Neuronal stem cell (in vitro differentiated cells): ENCODE measurements at regions not wholly inside any gene's neighbourhood (a gene's known extent, or its start where the extent isn't known, plus 50 kb on each side); places are given as distances from the start of the nearest gene placed in this dataset.

Experiments
- DNase-seq: peaks from one replicate; pipeline ENCODE4 v3.0.0-alpha.2; 2013; ENCODE audit warnings: low spot score
- H2AFZ ChIP-seq: one replicate; pipeline ENCODE4 v1.6.1; 2013; ENCODE audit warnings: mild to moderate bottlenecking, low read length, inconsistent platforms
- H2AK5ac ChIP-seq: 2 replicates; pipeline ENCODE4 v1.6.1; 2013; ENCODE audit warnings: low read depth, mild to moderate bottlenecking, inconsistent platforms, low read length, moderate library complexity, mixed read lengths
- H2BK120ac ChIP-seq: 2 replicates; pipeline ENCODE4 v1.6.1; 2013; ENCODE audit warnings: low read depth, mild to moderate bottlenecking, inconsistent platforms, low read length, moderate library complexity, mixed read lengths
- H2BK12ac ChIP-seq: one replicate; pipeline ENCODE4 v1.6.1; 2013; ENCODE audit warnings: low read length, inconsistent platforms
- H2BK15ac ChIP-seq: 2 replicates; pipeline ENCODE4 v1.6.1; 2013; ENCODE audit warnings: mild to moderate bottlenecking, low read length, inconsistent platforms, mixed read lengths
- H2BK5ac ChIP-seq: one replicate; pipeline ENCODE4 v1.6.1; 2013; ENCODE audit warnings: inconsistent platforms, mild to moderate bottlenecking, low read length, moderate library complexity
- H3K14ac ChIP-seq: one replicate; pipeline ENCODE4 v1.6.1; 2013; ENCODE audit warnings: low read length, inconsistent platforms
- H3K18ac ChIP-seq: 2 replicates; pipeline ENCODE4 v1.6.1; 2013; ENCODE audit warnings: low read length, inconsistent platforms
- H3K23ac ChIP-seq: 2 replicates; pipeline ENCODE4 v1.6.1; 2013; ENCODE audit warnings: low read depth, mild to moderate bottlenecking, mixed read lengths, low read length, inconsistent platforms; ENCODE audit not compliant: poor library complexity
- H3K27ac ChIP-seq: replicated peaks from 3 replicates; pipeline ENCODE4 v1.5.1; 2013; ENCODE audit warnings: low read length, inconsistent platforms
- H3K27me3 ChIP-seq, 3 experiments: 2 replicates each; pipeline ENCODE4 v1.6.1; 2013; ENCODE audit warnings: low read length in 3 of 3, mild to moderate bottlenecking in 2 of 3, inconsistent platforms in 1 of 3, low read depth in 1 of 3, mixed read lengths in 1 of 3, moderate library complexity in 1 of 3; ENCODE audit not compliant: control insufficient read depth in 3 of 3, insufficient read depth in 3 of 3
- H3K36me3 ChIP-seq, 2 donors: replicated peaks in 1 of 2; 2 replicates each; pipeline ENCODE4 v1.6.1; 2013; ENCODE audit warnings: low read length in 2 of 2; ENCODE audit not compliant: control insufficient read depth in 2 of 2, insufficient read depth in 2 of 2
- H3K4ac ChIP-seq: 2 replicates; pipeline ENCODE4 v1.6.1; 2013; ENCODE audit warnings: inconsistent platforms, mild to moderate bottlenecking, low read length, moderate library complexity
- H3K4me1 ChIP-seq, 2 donors: 1 replicate in 1 of 2; 2 replicates in 1 of 2; pipeline ENCODE4 v1.6.1; 2013; ENCODE audit warnings: low read length in 2 of 2, low read depth in 1 of 2; ENCODE audit not compliant: control insufficient read depth in 2 of 2, insufficient read depth in 1 of 2
- H3K4me2 ChIP-seq: one replicate; pipeline ENCODE4 v1.6.1; 2013; ENCODE audit warnings: mild to moderate bottlenecking, low read length, inconsistent platforms; ENCODE audit not compliant: insufficient read depth, poor library complexity, severe bottlenecking
- H3K4me3 ChIP-seq, 2 donors: 2 replicates each; pipeline ENCODE4 v1.5.1; 2013; ENCODE audit warnings: low read length in 2 of 2, mild to moderate bottlenecking in 2 of 2, inconsistent platforms in 1 of 2, moderate library complexity in 1 of 2
- H3K79me1 ChIP-seq: one replicate; pipeline ENCODE4 v1.6.1; 2013; ENCODE audit warnings: low read depth, mild to moderate bottlenecking, inconsistent platforms, low read length, moderate library complexity
- H3K9ac ChIP-seq: one replicate; pipeline ENCODE4 v1.6.1; 2013; ENCODE audit warnings: mild to moderate bottlenecking, low read depth, low read length, inconsistent platforms; ENCODE audit not compliant: poor library complexity
- H3K9me3 ChIP-seq, 2 donors: replicated peaks in 1 of 2; 2 replicates each; pipeline versions ENCODE3 to v1.6.1; 2013; ENCODE audit warnings: low read length in 2 of 2, mild to moderate bottlenecking in 2 of 2, inconsistent platforms in 1 of 2, low read depth in 1 of 2, mixed read lengths in 1 of 2, moderate library complexity in 1 of 2; ENCODE audit not compliant: control insufficient read depth in 2 of 2, insufficient read depth in 1 of 2
- H4K8ac ChIP-seq: one replicate; pipeline ENCODE4 v1.6.1; 2013; ENCODE audit warnings: low read depth, mild to moderate bottlenecking, inconsistent platforms, low read length, moderate library complexity
- H4K91ac ChIP-seq: one replicate; pipeline ENCODE4 v1.6.1; 2013; ENCODE audit warnings: low read length, low read depth, mild to moderate bottlenecking, inconsistent platforms; ENCODE audit not compliant: poor library complexity
- WGBS, 2 donors: extraction: QIAGEN DNeasy Blood & Tissue Kit; methylation state at CpG; one replicate each; pipeline ENCODE4 v1.1.7; 2013; ENCODE audit warnings: missing lambda C conversion rate in 2 of 2, mixed read lengths in 1 of 2; ENCODE audit not compliant: insufficient read length in 2 of 2, insufficient replicate concordance in 1 of 2; ENCODE audit errors: extremely low coverage in 2 of 2; 5-methylcytosine and 5-hydroxymethylcytosine counted together

DNA sequence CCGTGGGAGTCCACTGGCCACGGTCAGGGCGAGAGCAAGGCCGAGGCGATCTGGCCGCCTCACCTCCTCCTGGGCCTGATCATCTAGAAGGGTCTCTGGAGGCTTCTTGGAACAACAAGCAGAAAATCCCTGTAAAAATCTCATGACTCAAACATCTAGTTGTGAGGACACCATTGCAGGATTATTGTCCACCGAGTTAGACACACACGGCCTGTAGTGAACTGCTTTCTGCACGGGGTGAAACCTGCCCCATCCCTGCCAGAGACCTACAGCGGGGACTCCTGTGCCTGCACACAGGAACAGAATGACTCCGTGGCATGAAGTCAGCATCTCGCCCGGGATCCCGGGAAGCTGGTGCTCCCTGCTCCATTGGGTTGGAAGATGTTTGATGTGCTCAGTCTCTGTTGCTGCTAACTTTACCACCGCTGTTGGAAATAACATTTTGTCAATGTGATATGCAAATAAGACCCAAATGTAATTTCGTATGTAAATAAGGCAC lies 267.0 kb upstream of the TCERG1L start:
- H2BK5ac ChIP-seq: no peak overlapping the region

DNA sequence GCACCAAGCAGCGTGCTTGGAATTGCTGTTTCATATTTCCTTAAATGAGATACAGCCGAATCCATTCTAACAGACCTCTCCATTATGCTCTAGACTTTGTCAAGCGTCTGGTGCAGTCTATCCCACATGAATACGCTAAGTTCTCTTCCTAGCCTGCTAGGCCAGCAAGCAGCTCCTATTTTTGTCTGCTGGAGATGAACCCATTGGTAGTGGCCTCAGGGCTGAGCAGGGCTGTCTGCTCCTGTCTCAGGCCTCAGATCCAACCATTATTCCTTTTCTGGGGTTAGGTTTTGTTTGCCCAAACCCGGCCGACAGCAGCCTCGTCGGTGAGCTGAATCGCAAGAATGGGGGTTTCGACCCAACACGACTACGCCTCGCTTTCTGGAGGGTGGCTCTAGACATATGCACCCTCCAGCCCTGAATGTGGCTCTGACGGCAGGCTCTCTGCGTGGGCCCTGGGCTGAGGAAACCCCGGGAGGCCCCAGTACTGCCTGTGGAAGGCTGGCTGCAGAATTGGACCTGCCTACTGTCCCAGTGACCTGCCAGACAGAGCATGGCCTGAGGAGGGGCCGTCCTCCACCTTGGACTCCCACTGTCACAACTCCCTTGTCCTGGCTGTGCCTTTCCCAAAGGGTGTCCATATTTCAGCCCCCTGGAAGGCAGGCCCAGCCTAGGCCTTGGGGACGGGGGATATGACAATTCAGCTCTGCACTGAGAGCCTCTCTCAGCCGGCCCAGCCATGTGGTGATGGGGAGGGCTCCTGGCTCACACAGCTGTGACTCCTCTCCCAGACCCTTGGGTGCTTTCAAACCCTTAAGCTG lies 267.9 kb upstream of the TCERG1L start:
- no peak overlapping the region for H2BK5ac ChIP-seq
- no peak overlapping the region for H3K4me3 ChIP-seq
- no peak overlapping the region for H4K91ac ChIP-seq
- peak overlapping the region; percentile 57 for H3K18ac ChIP-seq
- peaks cover 2% of the 10 kb centered on the region for H3K79me1 ChIP-seq
- H3K4me2 ChIP-seq: no peak overlapping the region
- peak overlapping the region; percentile 22 for H2AK5ac ChIP-seq
- H3K14ac ChIP-seq: no peak overlapping the region
- no peak for DNase-seq
- no peak overlapping the region for H4K8ac ChIP-seq
- H2BK15ac ChIP-seq: no peak overlapping the region
- peaks cover 0 to 1% of the 10 kb centered on the region in 2 donors for H3K4me1 ChIP-seq
- H2AFZ ChIP-seq: no peak overlapping the region
- no peak overlapping the region for H2BK120ac ChIP-seq
- H3K23ac ChIP-seq: no peak overlapping the region
- H3K27me3 ChIP-seq: no peaks in the 10 kb centered on the region
- no peaks in the 10 kb centered on the region for H3K36me3 ChIP-seq
- no peak overlapping the region for H3K4ac ChIP-seq
- no peak overlapping the region for H3K27ac ChIP-seq
- H3K9me3 ChIP-seq: no peaks in the 10 kb centered on the region
- no peak overlapping the region for H3K9ac ChIP-seq
- H2BK12ac ChIP-seq: no peak overlapping the region
- WGBS, 2 donors: no CpG with 5 or more reads among the region's 19 CpGs

More for the DNA sequence above, 267.0 kb upstream of the TCERG1L start:
- Histone ChIP-seq H2AK5ac (no peak overlapping the region), H4K8ac (no peak overlapping the region), H2BK12ac (no peak overlapping the region), H3K18ac (peak overlapping the region; percentile 84), H3K36me3 (no peaks in the 10 kb centered on the region), H3K27ac (no peak overlapping the region), H3K9ac (no peak overlapping the region), H3K4me1 (peaks cover 0 to 1% of the 10 kb centered on the region in 2 donors), H4K91ac (no peak overlapping the region), H3K23ac (no peak overlapping the region), H3K4me2 (no peak overlapping the region), H3K14ac (no peak overlapping the region), H3K4ac (no peak overlapping the region), H3K9me3 (no peaks in the 10 kb centered on the region), H2BK120ac (no peak overlapping the region), H3K79me1 (peaks cover 2% of the 10 kb centered on the region), H2AFZ (no peak overlapping the region), H3K4me3 (no peak overlapping the region), H2BK15ac (no peak overlapping the region), H3K27me3 (no peaks in the 10 kb centered on the region)
- no CpG with 5 or more reads among the region's 16 CpGs for WGBS, 2 donors
- DNase-seq: no peak

DNA sequence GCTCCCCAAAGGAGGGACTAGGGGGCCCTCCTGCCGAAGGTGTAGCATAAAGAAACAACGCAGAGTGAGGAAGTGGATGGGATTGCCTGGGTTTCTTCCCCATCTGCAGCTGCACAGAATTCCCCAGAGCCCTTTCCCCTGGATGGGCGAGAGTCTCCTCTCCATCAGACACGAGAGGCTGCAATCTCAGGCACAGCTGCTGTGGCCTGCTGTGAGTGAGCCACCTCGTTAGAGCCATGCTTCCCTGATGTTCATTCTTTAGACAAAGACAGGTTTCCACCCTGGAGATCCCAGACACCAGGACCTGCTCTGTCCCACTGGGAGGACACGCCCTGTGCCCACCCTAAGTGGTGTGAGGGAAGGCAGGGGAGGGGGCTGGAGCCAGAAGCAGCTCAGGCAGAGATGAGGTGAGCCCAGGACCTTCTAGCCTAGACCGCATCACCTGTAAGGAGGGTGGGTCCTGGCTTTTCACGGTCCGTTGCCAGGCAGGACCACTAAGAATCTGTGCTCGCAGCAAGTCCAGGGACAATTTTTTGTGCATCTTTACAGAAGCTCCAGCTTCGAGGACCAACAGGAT lies 268.6 kb upstream of the TCERG1L start:
- no peak overlapping the region for H3K4ac ChIP-seq
- H4K8ac ChIP-seq: no peak overlapping the region
- no peak overlapping the region for H2AFZ ChIP-seq
- no CpG with 5 or more reads among the region's 11 CpGs for WGBS, 2 donors
- no peaks in the 10 kb centered on the region for H3K36me3 ChIP-seq
- no peak overlapping the region for H3K14ac ChIP-seq
- H2BK12ac ChIP-seq: no peak overlapping the region
- no peak overlapping the region for H2AK5ac ChIP-seq
- H3K4me2 ChIP-seq: no peak overlapping the region
- no peaks in the 10 kb centered on the region for H3K9me3 ChIP-seq
- no peak overlapping the region for H3K23ac ChIP-seq
- H2BK120ac ChIP-seq: no peak overlapping the region
- no peak overlapping the region for H2BK5ac ChIP-seq
- peaks cover 0 to 1% of the 10 kb centered on the region in 2 donors for H3K4me1 ChIP-seq
- no peaks in the 10 kb centered on the region for H3K27me3 ChIP-seq
- no peak overlapping the region for H3K9ac ChIP-seq
- peaks cover 2% of the 10 kb centered on the region for H3K79me1 ChIP-seq
- no peak overlapping the region for H3K4me3 ChIP-seq
- H2BK15ac ChIP-seq: no peak overlapping the region
- DNase-seq: no peak
- H3K27ac ChIP-seq: no peak overlapping the region
- no peak overlapping the region for H3K18ac ChIP-seq
- no peak overlapping the region for H4K91ac ChIP-seq

DNA sequence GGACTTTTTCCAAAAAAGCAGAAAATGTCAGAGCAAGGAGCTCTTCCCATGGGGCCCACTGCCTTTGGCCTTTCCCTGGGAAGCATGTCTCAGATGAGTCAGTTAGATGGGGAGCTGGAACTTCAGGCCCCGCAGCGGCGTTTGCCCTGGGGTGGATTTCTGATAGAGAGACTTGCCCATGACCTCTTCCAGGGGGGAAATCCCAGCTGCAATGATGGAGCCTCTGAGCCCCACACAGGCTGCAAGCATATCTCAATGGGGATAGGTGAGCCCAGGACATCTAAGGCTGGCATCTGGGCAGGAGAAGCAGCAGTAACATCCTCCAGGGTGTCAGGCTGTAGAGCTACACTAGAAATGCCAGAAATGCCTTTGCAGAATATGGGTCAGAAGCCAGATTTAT lies 269.2 kb upstream of the TCERG1L start:
- no peak overlapping the region for H3K14ac ChIP-seq
- WGBS, 2 donors: no CpG with 5 or more reads among the region's 3 CpGs
- peaks cover 0 to 1% of the 10 kb centered on the region in 2 donors for H3K4me1 ChIP-seq

More for the DNA sequence above, 269.2 kb upstream of the TCERG1L start:
- no peak overlapping the region for H3K4me3 ChIP-seq
- no peak for DNase-seq
- no peak overlapping the region for H2AK5ac ChIP-seq
- H3K23ac ChIP-seq: no peak overlapping the region
- H3K18ac ChIP-seq: peak overlapping the region; percentile 28
- H4K91ac ChIP-seq: no peak overlapping the region
- H3K79me1 ChIP-seq: peaks cover 2% of the 10 kb centered on the region
- H3K4me2 ChIP-seq: no peak overlapping the region
- H3K27ac ChIP-seq: no peak overlapping the region
- no peak overlapping the region for H2BK12ac ChIP-seq
- no peak overlapping the region for H4K8ac ChIP-seq
- H3K4ac ChIP-seq: no peak overlapping the region
- no peak overlapping the region for H2AFZ ChIP-seq
- no peak overlapping the region for H2BK5ac ChIP-seq
- no peaks in the 10 kb centered on the region for H3K36me3 ChIP-seq
- H3K27me3 ChIP-seq: no peaks in the 10 kb centered on the region
- H2BK15ac ChIP-seq: no peak overlapping the region
- no peaks in the 10 kb centered on the region for H3K9me3 ChIP-seq
- no peak overlapping the region for H2BK120ac ChIP-seq
- no peak overlapping the region for H3K9ac ChIP-seq
